Coronary artery (tissue), 2 donors: ENCODE measurements at regions not wholly inside any gene's neighbourhood (a gene's known extent, or its start where the extent isn't known, plus 50 kb on each side); places are given as distances from the start of the nearest gene placed in this dataset.

ENCODE experiments used
- DNase-seq: peaks from one replicate; pipeline ENCODE4 v3.0.0-alpha.2; 2017; ENCODE audit warnings: low spot score
- H3K27ac ChIP-seq, 2 donors: fragments of 200-600 bp; sonication (generic); one replicate each; pipeline ENCODE4 v1.5.1; 2016 to 2019
- H3K4me3 ChIP-seq: fragments of 200-600 bp; sonication (generic); 2 replicates; pipeline ENCODE4 v1.5.1; 2016; ENCODE audit warnings: mild to moderate bottlenecking, moderate library complexity
- TF ChIP-seq, protein P1 (sequence below): fragments of 200-600 bp; sonication (generic); IDR thresholded peaks from one replicate; pipeline ENCODE4 v1.5.1; 2019; ENCODE audit warnings: antibody characterized with exemption

DNA sequence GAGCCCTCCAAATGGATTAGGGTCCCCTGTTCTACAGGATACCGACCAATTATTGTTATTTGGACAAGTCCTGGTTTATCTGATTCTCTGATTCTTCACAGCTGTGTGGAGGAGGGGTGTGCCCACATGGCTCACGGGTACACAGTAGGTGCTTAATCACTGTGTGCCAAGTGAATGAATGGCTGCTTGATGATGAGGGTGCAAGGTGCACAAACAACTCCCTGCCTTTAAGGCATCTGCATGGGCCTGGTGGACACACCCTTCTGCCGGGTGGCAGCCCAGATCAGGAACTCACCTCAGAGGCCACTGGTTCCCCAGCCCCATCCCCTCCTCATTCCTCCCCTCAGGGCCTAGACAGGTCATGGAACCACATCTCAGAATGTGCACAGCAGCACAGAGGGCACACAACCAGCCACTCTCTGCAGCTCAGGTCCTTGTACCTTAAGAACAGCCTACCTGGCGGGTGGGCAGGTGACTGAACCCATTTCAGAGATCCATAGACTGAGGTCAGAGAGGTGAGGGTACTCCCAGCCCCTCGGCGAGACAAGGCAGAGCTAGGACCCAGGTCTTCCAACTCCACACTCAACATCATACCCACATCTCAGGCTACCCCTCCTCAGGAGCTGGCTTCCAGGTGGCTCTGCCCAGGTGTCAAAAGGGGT lies 50.3 kb downstream of the SHANK2 start:
- Histone ChIP-seq H3K4me3 (no peak overlapping the region), H3K27ac (no peak overlapping the region)
- no peak for DNase-seq
- TF ChIP-seq, protein P1, sequence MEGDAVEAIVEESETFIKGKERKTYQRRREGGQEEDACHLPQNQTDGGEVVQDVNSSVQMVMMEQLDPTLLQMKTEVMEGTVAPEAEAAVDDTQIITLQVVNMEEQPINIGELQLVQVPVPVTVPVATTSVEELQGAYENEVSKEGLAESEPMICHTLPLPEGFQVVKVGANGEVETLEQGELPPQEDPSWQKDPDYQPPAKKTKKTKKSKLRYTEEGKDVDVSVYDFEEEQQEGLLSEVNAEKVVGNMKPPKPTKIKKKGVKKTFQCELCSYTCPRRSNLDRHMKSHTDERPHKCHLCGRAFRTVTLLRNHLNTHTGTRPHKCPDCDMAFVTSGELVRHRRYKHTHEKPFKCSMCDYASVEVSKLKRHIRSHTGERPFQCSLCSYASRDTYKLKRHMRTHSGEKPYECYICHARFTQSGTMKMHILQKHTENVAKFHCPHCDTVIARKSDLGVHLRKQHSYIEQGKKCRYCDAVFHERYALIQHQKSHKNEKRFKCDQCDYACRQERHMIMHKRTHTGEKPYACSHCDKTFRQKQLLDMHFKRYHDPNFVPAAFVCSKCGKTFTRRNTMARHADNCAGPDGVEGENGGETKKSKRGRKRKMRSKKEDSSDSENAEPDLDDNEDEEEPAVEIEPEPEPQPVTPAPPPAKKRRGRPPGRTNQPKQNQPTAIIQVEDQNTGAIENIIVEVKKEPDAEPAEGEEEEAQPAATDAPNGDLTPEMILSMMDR, result no peak

DNA sequence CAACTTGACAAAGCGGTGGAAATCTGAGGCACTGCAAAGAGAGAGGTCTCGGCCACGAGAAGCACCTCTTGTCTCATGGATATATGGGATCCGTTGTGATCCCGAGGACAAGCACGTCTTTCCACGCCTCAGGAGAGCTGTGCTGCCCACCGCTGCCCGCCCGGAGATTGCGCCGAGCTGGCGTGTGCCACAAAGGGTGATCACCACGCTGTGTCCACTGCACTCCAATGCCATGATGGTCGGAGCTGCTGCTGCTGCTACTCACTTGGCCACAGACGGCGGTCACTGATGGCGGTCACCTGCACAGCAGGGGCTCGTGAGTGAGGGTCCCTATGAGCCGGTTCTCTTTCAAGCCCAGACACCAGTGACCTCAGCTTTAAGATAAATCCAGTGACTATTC lies 51.1 kb downstream of the SHANK2 start:
- H3K27ac ChIP-seq, result no peak overlapping the region
- no peak overlapping the region for H3K4me3 ChIP-seq
- no peak for DNase-seq
- TF ChIP-seq, protein P1, result no peak

DNA sequence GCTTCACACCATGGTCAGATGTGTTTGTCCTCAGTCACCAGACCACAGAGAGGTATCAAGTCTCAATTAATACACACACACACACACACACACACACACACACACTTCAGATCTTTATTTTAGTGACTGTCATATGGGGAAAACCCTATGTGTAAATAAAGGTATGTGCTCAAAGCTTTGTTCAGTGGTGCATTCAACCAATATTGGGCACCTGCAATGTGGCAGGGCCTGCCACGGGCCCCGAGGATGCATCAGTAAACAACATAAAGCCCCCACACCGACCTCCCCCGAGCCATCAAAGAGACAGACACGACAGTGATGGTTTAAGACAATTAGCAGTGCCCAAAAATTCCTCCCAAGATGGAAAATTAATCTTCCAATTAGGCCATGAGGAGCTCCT lies 51.6 kb downstream of the SHANK2 start:
- DNase-seq, result no peak
- Histone ChIP-seq H3K4me3 (no peak overlapping the region), H3K27ac (no peak overlapping the region)
- TF ChIP-seq, protein P1, result no peak

DNA sequence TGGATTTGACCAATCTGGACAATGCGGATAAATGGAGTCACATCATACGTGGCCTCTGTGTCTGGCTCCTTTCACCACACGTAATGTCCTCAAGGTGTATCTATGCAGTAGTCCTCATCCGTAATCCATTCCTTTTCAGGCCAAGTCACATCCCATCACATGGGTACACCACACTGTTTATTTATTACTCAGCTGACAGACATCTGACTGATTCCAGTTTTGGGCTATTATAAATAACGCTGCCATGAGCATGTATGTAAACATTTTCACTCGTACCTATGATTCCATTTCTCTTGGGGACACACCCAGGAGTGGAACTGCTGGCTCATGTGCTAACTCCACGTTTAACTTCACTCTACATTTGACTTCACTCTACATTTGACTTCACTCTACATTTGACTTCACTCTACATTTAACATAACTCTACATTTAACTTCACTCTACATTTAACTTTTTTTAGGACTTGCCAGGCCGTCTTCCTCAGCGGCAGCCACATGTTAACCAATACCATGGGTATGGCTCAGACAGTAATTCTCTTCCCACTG lies 52.1 kb downstream of the SHANK2 start:
- Histone ChIP-seq H3K27ac (no peak overlapping the region), H3K4me3 (no peak overlapping the region)
- DNase-seq, result no peak
- TF ChIP-seq, protein P1, result no peak

DNA sequence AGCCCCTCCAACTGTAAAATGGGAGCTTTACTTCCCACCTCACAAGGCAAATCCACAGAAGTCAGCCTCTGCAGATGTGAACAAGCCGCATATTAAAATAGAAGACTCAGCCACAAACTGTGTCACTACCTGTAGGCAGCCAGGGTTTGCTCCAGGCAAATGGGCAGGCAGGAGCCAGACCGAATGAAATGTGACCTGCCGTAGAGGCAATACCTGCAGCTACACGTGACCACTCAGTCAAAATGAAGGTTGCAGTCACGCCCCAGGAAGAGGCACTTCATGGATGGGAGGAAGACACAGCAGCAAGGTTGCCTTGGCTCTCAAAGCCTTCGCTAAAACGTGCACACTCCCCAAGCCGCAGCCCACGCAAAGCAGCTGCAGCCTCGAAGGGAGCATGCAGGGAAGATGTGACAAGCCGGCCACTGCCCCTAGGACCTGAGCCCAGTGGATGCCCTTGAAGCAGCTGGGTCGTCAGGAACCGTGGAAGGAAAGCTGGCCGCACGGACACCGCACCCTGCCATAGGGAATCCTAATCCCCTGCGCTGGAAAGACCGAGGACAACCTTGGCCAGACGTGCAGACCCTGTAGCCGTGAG lies 53.1 kb downstream of the SHANK2 start:
- Histone ChIP-seq H3K27ac (no peak overlapping the region), H3K4me3 (no peak overlapping the region)
- no peak for DNase-seq
- TF ChIP-seq, protein P1, result no peak

DNA sequence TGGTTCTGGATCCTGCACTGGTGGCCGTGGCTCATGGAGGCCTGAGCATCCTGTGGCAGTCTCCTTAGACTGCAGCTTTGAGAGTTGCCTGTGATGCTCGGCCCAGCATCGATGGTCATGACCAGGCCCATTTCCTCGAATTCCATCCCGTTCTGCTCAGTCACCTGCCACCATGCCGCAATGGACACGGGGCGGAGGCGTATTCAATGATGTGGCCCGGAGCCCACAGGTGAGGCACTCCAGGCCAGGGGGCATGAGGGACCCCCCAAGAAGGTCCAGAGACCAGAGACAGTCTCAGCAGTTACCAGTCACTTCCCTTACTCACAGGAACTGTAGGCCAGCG lies 53.6 kb downstream of the SHANK2 start:
- no peak overlapping the region for H3K27ac ChIP-seq
- TF ChIP-seq, protein P1, result no peak
- no peak overlapping the region for H3K4me3 ChIP-seq
- no peak for DNase-seq
